ENCODE measurements at regions not wholly inside any gene's neighbourhood (a gene's known extent, or its start where the extent isn't known, plus 50 kb on each side); places are given as distances from the start of the nearest gene placed in this dataset.

DNA sequence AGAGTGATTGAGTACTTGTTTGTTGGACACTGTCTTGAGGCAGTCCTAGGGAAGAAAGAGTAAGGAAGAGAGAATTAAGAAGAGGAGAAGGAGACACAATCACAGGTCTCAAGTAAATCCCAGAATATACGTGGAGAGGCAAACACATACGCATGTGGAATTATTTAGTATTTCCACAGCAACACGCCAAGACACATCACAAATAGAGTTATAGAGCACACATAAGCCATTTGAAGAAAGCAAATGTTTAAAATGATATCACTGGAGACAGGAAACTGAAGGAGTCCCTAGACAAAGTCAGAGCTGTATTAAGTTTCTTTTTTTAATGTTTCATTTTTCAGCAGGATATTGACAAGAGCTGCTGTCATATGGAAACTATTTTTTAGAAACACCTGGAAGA, 206.1 kb upstream of the LRIG1 start:
- H3K79me2 ChIP-seq (ENCODE audit: insufficient read depth, low read length) = no peaks in the 10 kb centered on the region
- H3K9me3 ChIP-seq (ENCODE audit: insufficient read depth, low read length) = no peaks in the 10 kb centered on the region
- H3K4me3 ChIP-seq (ENCODE audit: insufficient read depth, low read length, poor library complexity, severe bottlenecking) = no peak overlapping the region
- no peaks in the 10 kb centered on the region for H4K20me1 ChIP-seq (ENCODE audit: low read depth, low read length)
- no peaks in the 10 kb centered on the region for H3F3A ChIP-seq (ENCODE audit: insufficient read depth)
- H2AFZ ChIP-seq (ENCODE audit: low read depth, low read length, severe bottlenecking) = no peak overlapping the region
- no peak overlapping the region for H3K27ac ChIP-seq (ENCODE audit: low read depth, low read length)
- TF ChIP-seq, protein P1, sequence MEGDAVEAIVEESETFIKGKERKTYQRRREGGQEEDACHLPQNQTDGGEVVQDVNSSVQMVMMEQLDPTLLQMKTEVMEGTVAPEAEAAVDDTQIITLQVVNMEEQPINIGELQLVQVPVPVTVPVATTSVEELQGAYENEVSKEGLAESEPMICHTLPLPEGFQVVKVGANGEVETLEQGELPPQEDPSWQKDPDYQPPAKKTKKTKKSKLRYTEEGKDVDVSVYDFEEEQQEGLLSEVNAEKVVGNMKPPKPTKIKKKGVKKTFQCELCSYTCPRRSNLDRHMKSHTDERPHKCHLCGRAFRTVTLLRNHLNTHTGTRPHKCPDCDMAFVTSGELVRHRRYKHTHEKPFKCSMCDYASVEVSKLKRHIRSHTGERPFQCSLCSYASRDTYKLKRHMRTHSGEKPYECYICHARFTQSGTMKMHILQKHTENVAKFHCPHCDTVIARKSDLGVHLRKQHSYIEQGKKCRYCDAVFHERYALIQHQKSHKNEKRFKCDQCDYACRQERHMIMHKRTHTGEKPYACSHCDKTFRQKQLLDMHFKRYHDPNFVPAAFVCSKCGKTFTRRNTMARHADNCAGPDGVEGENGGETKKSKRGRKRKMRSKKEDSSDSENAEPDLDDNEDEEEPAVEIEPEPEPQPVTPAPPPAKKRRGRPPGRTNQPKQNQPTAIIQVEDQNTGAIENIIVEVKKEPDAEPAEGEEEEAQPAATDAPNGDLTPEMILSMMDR (IDR thresholded peaks at IDR 0.05; ENCODE audit: insufficient read depth, low read length, poor library complexity, severe bottlenecking) = no peak
- no peak for TF ChIP-seq EZH2phosphoT487 (conservative IDR thresholded peaks at IDR 0.05; ENCODE audit: low read length)
- no peaks in the 10 kb centered on the region for H3K36me3 ChIP-seq (ENCODE audit: low read length)
- H3K9me2 ChIP-seq (replicated peaks; ENCODE audit: insufficient read depth, low read length) = no peaks in the 10 kb centered on the region
- no peaks in the 10 kb centered on the region for H3K27me3 ChIP-seq (ENCODE audit: low read length)
- H3K9ac ChIP-seq (ENCODE audit: low read length) = no peak overlapping the region
- H3K4me2 ChIP-seq (ENCODE audit: low read depth, low read length, poor library complexity, severe bottlenecking) = no peak overlapping the region

DNA sequence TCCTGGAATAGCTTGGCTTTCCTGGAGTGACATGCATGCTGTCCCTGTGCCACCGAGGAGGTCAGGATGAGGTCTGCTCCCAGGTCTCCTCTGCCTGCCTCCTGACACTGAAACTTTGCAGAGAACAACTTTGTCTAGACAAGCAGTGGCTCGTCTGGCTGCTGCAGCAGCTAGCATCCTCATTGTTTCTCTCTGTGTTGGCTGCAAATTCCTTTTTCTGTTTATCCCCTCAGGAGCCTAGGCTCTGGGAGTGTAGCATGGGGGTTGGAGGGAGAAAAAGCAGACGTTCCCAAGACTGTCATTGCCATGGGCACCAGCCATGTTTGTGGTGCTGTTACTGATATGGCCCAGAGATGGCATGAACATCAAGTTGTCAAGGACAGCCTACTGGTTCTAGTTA, 208.7 kb upstream of the LRIG1 start:
- H2AFZ ChIP-seq (ENCODE audit: low read depth, low read length, severe bottlenecking) = no peak overlapping the region
- H4K20me1 ChIP-seq (ENCODE audit: low read depth, low read length) = no peaks in the 10 kb centered on the region
- H3K27ac ChIP-seq (ENCODE audit: low read depth, low read length) = no peak overlapping the region
- no peaks in the 10 kb centered on the region for H3K36me3 ChIP-seq (ENCODE audit: low read length)
- TF ChIP-seq, protein P1 (IDR thresholded peaks at IDR 0.05; ENCODE audit: insufficient read depth, low read length, poor library complexity, severe bottlenecking) = no peak
- TF ChIP-seq EZH2phosphoT487 (conservative IDR thresholded peaks at IDR 0.05; ENCODE audit: low read length) = no peak
- no peak overlapping the region for H3K9ac ChIP-seq (ENCODE audit: low read length)
- H3K27me3 ChIP-seq (ENCODE audit: low read length) = no peaks in the 10 kb centered on the region
- no peaks in the 10 kb centered on the region for H3K9me3 ChIP-seq (ENCODE audit: insufficient read depth, low read length)
- H3K9me2 ChIP-seq (replicated peaks; ENCODE audit: insufficient read depth, low read length) = no peaks in the 10 kb centered on the region
- H3K79me2 ChIP-seq (ENCODE audit: insufficient read depth, low read length) = no peaks in the 10 kb centered on the region
- no peak overlapping the region for H3K4me3 ChIP-seq (ENCODE audit: insufficient read depth, low read length, poor library complexity, severe bottlenecking)
- no peaks in the 10 kb centered on the region for H3F3A ChIP-seq (ENCODE audit: insufficient read depth)
- no peak overlapping the region for H3K4me2 ChIP-seq (ENCODE audit: low read depth, low read length, poor library complexity, severe bottlenecking)

DNA sequence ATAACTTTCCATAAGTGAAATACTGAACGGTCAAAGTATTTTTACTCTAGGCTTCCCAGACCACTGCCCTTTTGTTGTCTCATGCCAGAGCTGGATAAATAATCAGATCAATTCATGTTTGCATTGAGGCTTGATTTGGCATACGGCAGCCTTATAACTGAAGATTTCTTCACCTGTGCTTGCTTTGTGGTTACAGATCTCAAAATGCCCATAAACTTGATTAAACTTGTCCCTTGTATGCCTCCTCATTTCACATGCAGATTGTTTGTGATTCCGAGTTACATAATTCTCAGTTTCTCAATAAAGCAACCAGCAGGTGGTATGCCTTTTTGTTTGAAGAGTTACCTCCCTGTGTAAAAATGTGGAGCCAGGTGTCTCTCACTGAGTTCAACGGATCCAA, 211.4 kb upstream of the LRIG1 start:
- Histone ChIP-seq H2AFZ (ENCODE audit: low read depth, low read length, severe bottlenecking) (no peak overlapping the region), H3K4me2 (ENCODE audit: low read depth, low read length, poor library complexity, severe bottlenecking) (no peak overlapping the region)
- TF ChIP-seq, protein P1 (IDR thresholded peaks at IDR 0.05; ENCODE audit: insufficient read depth, low read length, poor library complexity, severe bottlenecking) = no peak
- TF ChIP-seq EZH2phosphoT487 (conservative IDR thresholded peaks at IDR 0.05; ENCODE audit: low read length) = no peak

More for the DNA sequence above, 211.4 kb upstream of the LRIG1 start:
- no peaks in the 10 kb centered on the region for H3F3A ChIP-seq (ENCODE audit: insufficient read depth)
- no peaks in the 10 kb centered on the region for H3K9me2 ChIP-seq (replicated peaks; ENCODE audit: insufficient read depth, low read length)
- no peak overlapping the region for H3K9ac ChIP-seq (ENCODE audit: low read length)
- H3K9me3 ChIP-seq (ENCODE audit: insufficient read depth, low read length) = no peaks in the 10 kb centered on the region
- no peaks in the 10 kb centered on the region for H3K79me2 ChIP-seq (ENCODE audit: insufficient read depth, low read length)
- no peaks in the 10 kb centered on the region for H4K20me1 ChIP-seq (ENCODE audit: low read depth, low read length)
- H3K36me3 ChIP-seq (ENCODE audit: low read length) = no peaks in the 10 kb centered on the region
- H3K4me3 ChIP-seq (ENCODE audit: insufficient read depth, low read length, poor library complexity, severe bottlenecking) = no peak overlapping the region
- H3K27ac ChIP-seq (ENCODE audit: low read depth, low read length) = no peak overlapping the region
- no peaks in the 10 kb centered on the region for H3K27me3 ChIP-seq (ENCODE audit: low read length)

All from SU-DHL-6 (cell line).